HG02884 (cell line): ENCODE measurements at regions not wholly inside any gene's neighbourhood (a gene's known extent, or its start where the extent isn't known, plus 50 kb on each side); places are given as distances from the start of the nearest gene placed in this dataset.
"Not testable (repeated sequence)": the region's sequence is repeated elsewhere in the genome, so short reads cannot be mapped to it uniquely, and the experiment has no call there.

Experiments
- ATAC-seq: cut with Tn5 transposase; IDR thresholded peaks from one replicate; pipeline ENCODE4 v1.9.1; 2021; ENCODE audit warnings: mild to moderate bottlenecking, moderate library complexity; ENCODE audit not compliant: unreplicated experiment

- ATAC-seq, result no peak
These were observed 1152.6 kb downstream of the NSUN3 start for GRCh38 chr3:95215437-95215957.

GRCh38 chr3:95217661-95218060 is 1154.8 kb downstream of the NSUN3 start:
- ATAC-seq, result no peak

GRCh38 chr3:95218484-95218883 is 1155.6 kb downstream of the NSUN3 start:
- ATAC-seq, result no peak

GRCh38 chr3:95226437-95226836 is 1163.6 kb downstream of the NSUN3 start:
- no peak for ATAC-seq

GRCh38 chr3:95227092-95227491 is 1164.2 kb downstream of the NSUN3 start:
- no peak for ATAC-seq

GRCh38 chr3:95228416-95228815 is 1165.6 kb downstream of the NSUN3 start:
- no peak for ATAC-seq

- no peak for ATAC-seq
These were observed 1173.1 kb downstream of the NSUN3 start for GRCh38 chr3:95235916-95236315.

GRCh38 chr3:95237783-95238182 is 1174.9 kb downstream of the NSUN3 start:
- no peak for ATAC-seq

- ATAC-seq, result no peak
These were observed 1177.5 kb downstream of the NSUN3 start for GRCh38 chr3:95240395-95240794.

GRCh38 chr3:95241256-95241655 is 1178.4 kb downstream of the NSUN3 start:
- not testable (repeated sequence) for ATAC-seq

- ATAC-seq, result no peak
These were observed 1183.6 kb downstream of the NSUN3 start for GRCh38 chr3:95246413-95246812.

GRCh38 chr3:95254061-95254460 is 1191.2 kb downstream of the NSUN3 start:
- no peak for ATAC-seq

GRCh38 chr3:95254758-95255157 is 1191.9 kb downstream of the NSUN3 start:
- no peak for ATAC-seq

- no peak for ATAC-seq
These were observed 1202.3 kb downstream of the NSUN3 start for GRCh38 chr3:95265129-95265528.

GRCh38 chr3:95271395-95271794 is 1208.5 kb downstream of the NSUN3 start:
- no peak for ATAC-seq

- ATAC-seq, result no peak
These were observed 1209.3 kb downstream of the NSUN3 start for GRCh38 chr3:95272166-95272565.

- ATAC-seq, result no peak
These were observed 1209.9 kb downstream of the NSUN3 start for GRCh38 chr3:95272781-95273180.

GRCh38 chr3:95277613-95278012 is 1214.8 kb downstream of the NSUN3 start:
- no peak for ATAC-seq

GRCh38 chr3:95280711-95281352 is 1218.0 kb downstream of the NSUN3 start:
- ATAC-seq, result no peak

- no peak for ATAC-seq
These were observed 1226.4 kb downstream of the NSUN3 start for GRCh38 chr3:95289295-95289694.

GRCh38 chr3:95297581-95297980 is 1234.7 kb downstream of the NSUN3 start:
- ATAC-seq, result no peak

- no peak for ATAC-seq
These were observed 1239.2 kb downstream of the NSUN3 start for GRCh38 chr3:95302044-95302443.

- ATAC-seq, result no peak
These were observed 1247.7 kb downstream of the NSUN3 start for GRCh38 chr3:95310560-95310959.
